Skeletal muscle cell (primary cell): ENCODE measurements at regions not wholly inside any gene's neighbourhood (a gene's known extent, or its start where the extent isn't known, plus 50 kb on each side); places are given as distances from the start of the nearest gene placed in this dataset.
"Not testable (repeated sequence)": the region's sequence is repeated elsewhere in the genome, so short reads cannot be mapped to it uniquely, and the experiment has no call there.

Experiments used
- DNase-seq: peaks from one replicate; pipeline ENCODE4 v3.0.0-alpha.2; 2010; ENCODE audit warnings: low read depth
- H3K4me3 ChIP-seq: 2 replicates; pipeline ENCODE4 v1.5.1; 2011; ENCODE audit warnings: low read depth, mild to moderate bottlenecking, control low read depth, low read length, moderate library complexity

DNA sequence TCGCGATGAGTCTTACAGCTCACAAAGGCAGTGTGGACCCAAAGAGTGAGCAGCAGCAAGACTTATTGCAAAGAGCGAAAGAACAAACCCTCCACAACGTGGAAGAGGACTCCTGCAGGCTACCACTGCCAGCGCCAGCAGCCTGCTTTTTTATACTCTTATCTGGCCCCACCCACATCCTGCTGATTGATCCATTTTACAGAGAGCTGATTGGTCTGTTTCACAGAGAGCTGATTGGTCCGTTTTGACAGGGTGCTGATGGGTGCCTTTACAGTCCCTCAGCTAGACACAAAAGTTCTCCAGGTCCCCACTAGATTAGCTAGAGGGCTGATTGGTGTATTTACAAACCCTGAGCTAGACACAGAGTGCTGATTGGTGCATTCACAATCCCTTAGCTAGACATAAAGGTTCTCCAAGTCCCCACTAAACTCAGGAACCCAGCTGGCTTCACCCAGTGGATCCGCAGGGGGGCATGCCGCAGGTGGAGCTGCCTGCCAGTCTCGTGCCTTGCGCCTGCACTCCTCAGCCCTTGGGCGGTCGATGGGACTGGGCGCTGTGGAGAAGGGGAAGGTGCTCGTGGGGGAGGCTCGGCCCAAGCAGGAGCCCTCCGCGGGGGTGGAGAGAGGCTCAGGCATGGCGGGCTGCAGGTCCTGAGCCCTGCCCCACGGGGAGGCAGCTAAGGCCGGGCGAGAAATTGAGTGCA is 75.7 kb downstream of the QDPR start:
- H3K4me3 ChIP-seq, DNase-seq: not testable (repeated sequence)

DNA sequence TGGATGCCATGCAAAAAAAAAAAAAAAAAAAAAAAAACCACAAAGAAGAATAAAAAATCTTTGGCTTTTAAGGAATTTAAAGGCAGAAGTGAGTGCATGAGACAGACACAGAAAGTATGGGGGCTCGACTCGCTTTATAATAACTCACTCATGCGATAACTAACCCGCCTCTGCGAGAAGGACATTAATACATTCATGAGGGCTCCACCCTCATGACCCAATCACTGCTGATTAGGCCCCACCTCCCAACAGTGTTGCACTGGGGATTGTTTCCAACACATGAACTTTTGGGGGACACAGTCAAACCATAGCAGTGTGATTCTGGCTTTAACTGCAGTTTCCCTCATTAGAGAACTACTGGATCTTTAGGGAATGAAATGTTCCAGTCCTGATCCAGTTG is 78.1 kb downstream of the QDPR start:
- no peak for DNase-seq
- H3K4me3 ChIP-seq: no peak overlapping the region

DNA sequence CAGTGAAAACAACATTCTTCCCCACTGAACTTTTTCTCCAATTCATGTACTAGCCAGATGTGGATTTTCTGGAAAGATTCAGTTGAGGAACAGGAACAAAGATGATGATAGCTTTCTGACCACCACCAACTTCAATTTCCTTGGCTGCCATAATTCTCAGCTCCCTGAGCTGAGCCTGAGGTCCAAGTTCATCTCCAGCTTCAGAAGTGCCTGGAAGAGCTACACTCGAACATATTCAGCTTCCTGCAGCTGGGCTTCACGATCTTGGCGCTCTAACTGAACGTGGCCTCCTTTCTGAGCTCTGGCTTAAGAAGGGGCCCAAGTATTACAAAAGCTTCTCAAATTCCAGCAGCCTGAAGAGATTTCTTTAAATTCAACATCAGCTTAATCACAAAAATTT is 83.9 kb downstream of the QDPR start:
- no peak for DNase-seq
- no peak overlapping the region for H3K4me3 ChIP-seq

DNA sequence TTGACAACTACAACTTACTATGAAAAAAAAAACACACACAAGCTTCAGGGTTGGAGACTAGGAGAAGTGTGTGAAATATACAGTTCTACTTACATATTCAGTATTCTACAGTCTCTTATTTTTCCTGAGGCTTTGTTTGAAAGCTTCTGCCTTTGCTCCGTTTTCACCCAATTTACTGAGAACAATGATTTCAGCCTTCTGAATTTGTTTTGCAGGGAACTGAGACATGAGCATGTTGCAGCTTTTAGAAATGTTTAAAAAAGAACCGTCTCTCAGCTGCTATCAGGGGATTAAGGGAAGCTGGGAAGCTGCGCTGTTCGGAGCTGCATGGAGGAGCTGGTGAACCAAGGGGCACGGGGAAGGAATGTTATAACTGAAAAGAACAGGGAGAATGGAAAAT is 85.7 kb downstream of the QDPR start:
- DNase-seq: no peak
- no peak overlapping the region for H3K4me3 ChIP-seq

DNA sequence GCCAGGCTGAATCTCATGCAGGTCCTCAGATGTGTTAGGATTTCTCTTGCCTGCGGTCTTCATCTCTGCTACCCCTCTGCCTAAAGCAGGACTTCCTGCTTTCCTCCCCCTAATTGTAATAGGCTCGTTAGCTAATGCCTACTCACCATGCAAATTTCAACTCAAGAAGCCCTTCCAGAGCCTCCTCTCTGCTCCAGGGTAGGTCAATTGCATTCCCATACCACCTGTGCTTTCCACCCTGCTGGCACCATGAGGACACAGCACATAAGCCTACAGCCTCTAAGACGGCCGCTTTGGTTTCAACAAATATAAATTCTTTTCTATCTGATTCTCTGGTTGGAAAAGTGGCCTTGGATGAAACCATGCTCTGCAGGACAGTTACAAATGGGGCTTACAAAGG is 93.9 kb downstream of the QDPR start:
- DNase-seq: no peak
- no peak overlapping the region for H3K4me3 ChIP-seq

DNA sequence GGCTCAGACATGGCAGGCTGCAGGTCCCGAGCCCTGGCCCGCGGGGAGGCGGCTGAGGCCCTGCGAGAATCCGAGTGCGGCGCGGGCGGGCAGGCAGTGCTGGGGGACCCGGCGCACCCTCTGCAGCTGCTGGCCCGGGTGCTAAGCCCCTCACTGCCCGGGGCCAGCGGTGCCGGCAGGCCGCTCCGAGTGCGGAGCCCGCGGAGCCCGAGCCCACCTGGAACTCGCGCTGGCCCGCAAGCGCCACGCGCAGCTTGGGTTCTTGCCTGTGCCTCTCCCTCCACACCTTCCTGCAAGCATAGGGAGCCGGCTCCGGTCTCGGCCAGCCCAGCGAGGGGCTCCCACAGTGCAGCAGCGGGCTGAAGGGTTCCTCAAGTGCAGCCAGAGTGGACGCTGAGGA is 97.5 kb downstream of the QDPR start:
- no peak for DNase-seq
- no peak overlapping the region for H3K4me3 ChIP-seq

DNA sequence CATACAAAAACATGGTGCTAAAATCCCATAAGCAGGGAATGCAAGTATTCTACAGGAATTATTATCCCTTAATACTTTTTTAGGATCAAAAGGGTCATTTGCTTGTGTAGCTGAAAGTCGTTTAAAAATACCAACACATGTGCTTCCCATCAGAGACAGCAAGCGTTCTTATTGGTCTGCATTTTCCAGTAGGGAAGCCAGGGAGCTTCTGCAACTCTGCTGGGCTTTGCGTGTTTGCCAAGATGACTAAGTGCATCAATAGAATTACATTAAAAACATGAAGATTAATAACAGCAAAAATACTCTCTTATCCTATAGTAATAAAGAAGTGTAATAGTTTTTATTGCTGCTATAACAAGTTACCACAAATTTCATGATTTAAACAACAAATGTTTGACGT is 111.2 kb downstream of the QDPR start:
- no peak overlapping the region for H3K4me3 ChIP-seq
- DNase-seq: no peak

DNA sequence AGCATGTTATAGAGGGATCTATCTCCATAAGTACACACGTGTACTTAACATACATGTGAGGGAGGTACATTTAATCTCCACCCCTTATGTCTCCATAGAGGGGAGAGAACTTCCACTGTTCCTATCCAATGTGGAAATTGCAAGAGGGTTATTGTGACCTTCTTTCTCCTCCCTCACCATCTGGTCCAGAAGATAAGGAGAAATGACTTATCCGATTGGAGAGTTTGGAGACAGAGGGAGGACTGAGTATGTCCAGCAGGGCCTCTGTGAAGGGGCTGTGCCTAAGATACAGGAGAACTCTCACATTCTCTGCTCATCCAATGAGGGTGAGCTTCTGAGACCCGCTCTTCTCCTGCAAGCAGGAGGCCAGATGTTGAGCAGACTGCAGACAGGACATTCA is 113.1 kb downstream of the QDPR start:
- no peak overlapping the region for H3K4me3 ChIP-seq
- no peak for DNase-seq

DNA sequence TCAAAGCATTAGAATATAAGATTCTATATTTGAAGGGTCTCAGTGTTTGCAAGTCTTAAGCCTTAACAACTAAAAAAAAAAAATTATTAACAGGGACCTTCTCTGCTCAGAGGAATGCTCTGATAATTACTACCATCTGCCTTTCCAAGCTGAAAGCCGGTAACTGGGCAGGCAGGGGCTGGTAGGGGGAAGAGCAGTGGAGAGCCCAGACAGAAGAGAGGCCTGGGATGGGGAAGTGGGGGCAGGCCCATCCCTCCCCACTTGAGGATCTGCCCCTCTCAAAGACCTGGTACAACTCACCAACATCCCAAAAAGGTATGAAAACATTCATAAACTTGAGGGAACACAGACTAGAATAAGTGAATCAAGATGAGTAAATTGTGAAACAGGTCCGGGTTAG is 113.9 kb downstream of the QDPR start:
- no peak overlapping the region for H3K4me3 ChIP-seq
- DNase-seq: no peak

DNA sequence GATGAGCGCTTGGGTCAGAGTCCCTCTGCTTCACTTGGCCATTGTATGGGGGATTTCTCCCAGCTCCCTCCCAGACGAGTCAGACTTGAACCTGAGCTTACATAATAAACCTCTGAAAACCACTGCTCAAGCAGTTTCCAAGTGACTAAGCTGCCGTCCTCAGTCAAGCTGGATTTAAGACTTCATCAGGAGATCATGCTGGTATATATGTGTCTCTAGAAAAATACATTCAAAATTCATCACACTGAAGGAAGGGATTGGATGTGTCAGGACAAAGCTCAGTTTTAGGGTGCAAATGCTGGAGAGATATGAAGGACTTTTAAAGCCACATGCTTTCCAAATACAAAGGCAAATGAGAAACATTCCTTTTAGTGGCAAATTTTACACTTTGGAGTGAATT is 114.3 kb downstream of the QDPR start:
- DNase-seq: no peak
- H3K4me3 ChIP-seq: no peak overlapping the region

DNA sequence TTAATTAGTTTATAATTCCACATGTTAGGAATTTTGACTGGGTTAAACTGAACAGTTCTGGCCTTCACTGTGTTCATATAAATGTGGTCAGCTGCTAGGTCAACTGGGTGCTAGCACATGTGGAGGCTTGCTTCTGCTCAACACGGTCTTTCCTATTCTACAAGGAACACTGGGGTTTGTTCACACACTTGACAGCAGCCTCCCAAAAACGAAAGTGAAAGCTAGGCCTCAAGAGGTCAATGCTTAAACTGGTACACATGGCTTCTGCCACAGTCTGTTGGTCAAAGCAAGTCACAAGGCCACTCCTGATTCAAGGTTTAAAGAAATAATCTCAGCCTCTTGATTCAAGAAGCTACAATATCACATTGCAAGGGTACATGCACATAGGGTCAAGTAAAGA is 126.5 kb downstream of the QDPR start:
- peak; percentile 11 for DNase-seq
- no peak overlapping the region for H3K4me3 ChIP-seq

DNA sequence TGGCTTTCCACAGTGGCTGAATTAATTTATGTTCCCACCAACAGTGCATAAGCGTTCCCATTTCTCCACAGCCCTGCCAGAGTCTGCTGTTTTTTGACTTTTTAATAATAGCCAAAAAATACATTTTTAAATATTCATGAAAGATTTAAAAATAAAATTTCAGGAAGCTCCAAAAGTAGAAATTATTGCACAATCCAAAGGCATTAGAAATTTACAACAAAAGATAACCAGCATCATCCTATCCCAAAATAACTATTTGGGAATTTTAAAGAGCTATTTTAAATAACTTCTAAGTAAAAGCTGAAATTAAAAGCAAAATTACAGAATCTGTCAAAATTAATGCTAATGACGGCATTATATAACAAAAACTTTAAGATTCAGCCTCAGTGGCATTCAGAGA is 131.5 kb downstream of the QDPR start:
- no peak for DNase-seq
- H3K4me3 ChIP-seq: no peak overlapping the region

DNA sequence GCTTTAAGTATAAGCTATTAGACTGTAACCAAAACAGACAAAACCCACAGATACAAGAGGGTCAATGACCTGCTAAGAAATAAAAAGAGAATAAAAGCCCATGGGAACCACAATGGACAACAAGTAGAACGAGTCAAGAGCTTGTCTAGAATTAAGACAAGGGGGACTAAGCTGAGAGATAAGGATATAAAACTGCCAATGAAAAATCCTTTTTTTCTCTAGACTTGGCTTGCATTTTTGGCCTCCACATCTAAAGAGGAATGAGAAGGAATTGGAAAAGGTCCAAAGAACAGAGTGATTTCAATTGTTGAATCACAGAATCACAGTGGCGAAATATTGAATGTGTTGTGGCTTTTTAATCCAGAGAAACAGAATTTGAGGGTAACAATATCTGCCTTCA is 135.7 kb downstream of the QDPR start:
- no peak overlapping the region for H3K4me3 ChIP-seq
- DNase-seq: peak; percentile 19

DNA sequence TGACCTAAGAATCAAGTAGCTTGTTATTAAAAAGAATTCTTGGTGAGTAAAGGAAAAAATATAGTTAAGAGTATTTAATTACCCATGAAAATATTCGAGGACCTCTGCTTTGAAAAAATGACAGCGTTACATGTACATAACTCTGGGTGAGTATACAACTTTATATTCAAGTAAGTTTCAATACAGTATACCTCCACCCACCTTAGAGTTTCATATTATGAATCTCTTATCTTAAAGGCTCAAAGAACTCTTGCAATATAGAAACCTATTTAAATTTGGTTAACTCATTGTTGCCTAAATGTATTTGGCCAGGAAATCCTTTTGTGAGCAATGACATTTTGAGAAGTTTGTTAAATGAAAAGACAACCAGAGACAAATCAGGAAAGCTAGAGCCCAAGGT is 138.2 kb downstream of the QDPR start:
- no peak for DNase-seq
- H3K4me3 ChIP-seq: no peak overlapping the region

DNA sequence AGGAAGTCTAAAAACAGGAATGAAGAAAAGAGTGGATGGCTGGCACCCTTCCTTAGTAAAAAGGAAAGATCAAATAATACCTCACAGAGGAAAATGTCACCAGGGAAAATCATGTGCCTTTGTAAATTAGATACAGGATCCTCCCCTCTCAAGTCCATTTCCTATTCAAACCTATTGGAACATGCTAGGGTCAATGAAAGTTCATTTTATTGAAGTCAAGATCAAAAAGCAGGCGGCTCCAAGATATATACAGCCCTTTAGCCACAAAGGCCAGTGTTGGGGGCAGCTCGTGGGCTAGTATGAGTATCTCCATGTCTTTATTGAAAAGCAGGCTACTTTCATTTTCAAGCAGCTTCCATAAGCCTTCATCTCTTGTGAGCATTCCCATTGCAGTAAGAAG is 141.1 kb downstream of the QDPR start:
- no peak for DNase-seq
- no peak overlapping the region for H3K4me3 ChIP-seq

DNA sequence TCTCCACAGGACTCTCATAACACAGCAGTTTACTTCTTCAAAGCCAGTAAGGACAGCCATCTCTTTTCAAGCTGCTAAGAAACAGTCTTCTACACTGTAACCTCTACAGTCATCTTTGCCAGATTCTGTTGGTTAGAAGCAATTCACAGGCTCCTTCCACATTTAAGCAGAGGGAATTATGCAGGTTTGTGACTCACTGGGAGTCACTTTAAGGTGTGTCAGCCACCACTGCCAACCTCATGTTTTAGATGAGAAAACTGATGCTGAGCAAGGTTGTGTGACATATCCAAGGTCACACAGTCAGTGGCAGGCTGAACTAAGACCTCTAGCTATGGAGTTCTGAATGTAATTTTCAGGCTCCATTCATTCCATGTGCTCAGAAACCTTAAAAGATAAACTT is 143.5 kb downstream of the QDPR start:
- DNase-seq: no peak
- H3K4me3 ChIP-seq: no peak overlapping the region

DNA sequence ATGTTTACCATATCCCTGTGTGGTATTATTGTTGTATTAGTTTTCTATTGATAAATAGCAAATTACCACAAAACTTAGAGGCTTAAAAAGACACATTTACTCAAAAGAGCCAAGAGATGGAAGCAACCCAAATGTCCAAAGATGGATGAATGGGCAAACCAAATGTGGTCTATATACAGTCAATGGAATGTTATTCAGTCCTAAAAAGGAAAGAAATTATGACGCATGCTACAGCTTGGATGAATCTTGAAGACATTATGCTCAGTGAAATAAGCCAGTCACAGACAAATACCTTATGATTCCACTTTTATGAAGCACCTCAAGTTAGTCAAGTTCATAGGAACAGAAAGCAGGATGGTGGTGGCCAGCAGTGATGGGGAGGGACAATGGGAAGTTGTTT is 144.7 kb downstream of the QDPR start:
- H3K4me3 ChIP-seq: no peak overlapping the region
- DNase-seq: no peak

DNA sequence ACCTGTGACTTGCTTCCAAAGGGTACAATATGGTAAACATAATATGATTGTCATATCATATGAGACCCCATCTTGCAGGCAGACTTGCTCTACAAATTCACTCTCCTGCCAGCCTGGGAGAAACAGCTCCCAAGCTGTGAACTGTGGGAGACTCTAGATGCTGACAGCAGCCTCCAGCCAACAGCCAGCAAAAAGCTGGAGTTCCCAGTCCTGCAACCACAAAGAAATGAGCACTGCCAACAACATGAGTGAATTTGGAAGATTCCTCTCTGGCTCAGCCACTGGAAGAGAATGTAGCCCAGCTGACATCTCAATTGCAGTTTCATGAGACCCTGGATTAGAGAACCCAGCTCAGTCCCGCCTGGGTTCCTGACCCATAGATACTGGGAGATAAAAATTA is 145.4 kb downstream of the QDPR start:
- H3K4me3 ChIP-seq: no peak overlapping the region
- no peak for DNase-seq

DNA sequence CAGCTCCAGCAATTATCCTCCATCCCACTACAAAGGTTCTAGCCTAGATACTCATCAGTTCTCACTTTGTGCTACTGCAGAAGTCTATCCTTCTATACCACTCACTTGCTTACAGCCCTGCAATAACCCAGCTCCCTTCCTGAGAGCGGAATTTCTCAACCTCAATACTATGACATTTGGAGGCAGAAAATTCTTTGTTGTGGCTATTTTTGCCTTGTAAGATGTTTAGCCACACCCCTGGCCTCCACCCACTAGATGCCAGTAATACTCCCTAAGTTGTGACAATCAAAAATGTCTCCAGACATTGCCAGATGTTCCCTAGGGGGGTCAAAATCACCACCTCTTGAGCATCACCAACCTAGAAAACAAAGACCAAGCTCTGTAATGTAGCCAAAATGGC is 149.5 kb downstream of the QDPR start:
- H3K4me3 ChIP-seq: no peak overlapping the region
- DNase-seq: no peak

DNA sequence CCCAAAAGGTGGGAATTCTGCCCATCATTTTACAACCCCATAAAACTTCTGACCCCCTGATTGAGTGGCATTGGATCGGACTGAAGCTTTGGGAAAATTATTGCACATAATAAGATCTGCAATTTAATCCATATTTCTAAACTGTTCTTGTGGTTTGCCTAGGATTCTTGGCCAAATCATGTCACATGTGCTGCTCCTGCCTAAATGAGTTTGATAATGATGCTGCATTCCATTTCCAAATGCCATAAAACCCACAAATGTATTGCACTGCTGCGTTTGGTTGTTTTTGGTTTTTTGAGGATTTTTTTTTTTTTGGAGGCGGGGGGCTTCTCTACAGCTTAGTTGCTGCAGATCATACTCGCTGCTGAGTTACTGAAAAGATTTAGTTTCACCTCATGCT is 153.6 kb downstream of the QDPR start:
- H3K4me3 ChIP-seq: no peak overlapping the region
- no peak for DNase-seq

DNA sequence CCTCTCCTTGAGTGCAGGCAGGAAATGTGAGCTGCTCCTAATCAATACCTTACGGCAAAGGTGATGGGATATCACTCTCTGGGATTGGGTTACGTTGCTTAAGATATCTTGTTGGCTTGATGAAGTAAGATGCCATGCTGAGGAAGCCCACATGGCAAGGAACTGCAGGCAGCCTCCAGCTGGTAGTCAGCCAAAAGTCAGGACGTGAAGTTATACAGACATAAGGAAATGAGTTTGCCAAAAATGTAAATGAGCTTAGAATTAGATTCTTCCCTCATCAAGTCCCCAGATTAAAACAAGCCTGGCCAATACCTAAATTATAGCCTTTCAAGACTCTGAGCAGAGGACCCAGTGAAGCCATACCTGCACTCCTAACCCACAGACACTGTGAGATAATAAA is 155.0 kb downstream of the QDPR start:
- no peak overlapping the region for H3K4me3 ChIP-seq
- no peak for DNase-seq

DNA sequence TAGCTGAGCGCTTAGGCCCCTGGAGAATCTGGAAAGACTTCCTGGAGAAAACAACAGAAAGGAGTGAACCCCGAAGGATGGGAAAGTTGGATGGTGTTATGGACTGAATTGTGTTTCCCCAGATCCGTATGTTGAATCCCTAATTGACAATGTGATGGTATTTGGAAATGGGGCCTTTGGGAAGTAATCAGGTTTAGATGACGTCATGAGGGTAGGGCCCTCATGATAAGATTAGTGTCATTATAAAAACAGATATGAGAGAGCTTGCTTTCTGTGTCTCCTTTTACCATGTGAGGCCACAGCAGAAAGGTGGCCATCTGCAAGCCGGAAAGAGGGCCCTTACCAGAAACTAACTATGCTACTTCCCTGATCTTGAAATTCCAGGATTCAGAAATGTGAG is 159.5 kb downstream of the QDPR start:
- DNase-seq: no peak
- H3K4me3 ChIP-seq: no peak overlapping the region
